ENCODE measurements at regions not wholly inside any gene's neighbourhood (a gene's known extent, or its start where the extent isn't known, plus 50 kb on each side); places are given as distances from the start of the nearest gene placed in this dataset.

GRCh38 chr13:33388286-33388998 is 102.9 kb upstream of the STARD13 start:
- TF ChIP-seq, protein P1, sequence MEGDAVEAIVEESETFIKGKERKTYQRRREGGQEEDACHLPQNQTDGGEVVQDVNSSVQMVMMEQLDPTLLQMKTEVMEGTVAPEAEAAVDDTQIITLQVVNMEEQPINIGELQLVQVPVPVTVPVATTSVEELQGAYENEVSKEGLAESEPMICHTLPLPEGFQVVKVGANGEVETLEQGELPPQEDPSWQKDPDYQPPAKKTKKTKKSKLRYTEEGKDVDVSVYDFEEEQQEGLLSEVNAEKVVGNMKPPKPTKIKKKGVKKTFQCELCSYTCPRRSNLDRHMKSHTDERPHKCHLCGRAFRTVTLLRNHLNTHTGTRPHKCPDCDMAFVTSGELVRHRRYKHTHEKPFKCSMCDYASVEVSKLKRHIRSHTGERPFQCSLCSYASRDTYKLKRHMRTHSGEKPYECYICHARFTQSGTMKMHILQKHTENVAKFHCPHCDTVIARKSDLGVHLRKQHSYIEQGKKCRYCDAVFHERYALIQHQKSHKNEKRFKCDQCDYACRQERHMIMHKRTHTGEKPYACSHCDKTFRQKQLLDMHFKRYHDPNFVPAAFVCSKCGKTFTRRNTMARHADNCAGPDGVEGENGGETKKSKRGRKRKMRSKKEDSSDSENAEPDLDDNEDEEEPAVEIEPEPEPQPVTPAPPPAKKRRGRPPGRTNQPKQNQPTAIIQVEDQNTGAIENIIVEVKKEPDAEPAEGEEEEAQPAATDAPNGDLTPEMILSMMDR (IDR thresholded peaks at IDR 0.05), result no peak
- no peak for TF ChIP-seq EZH2 (IDR thresholded peaks at IDR 0.05; ENCODE audit: borderline replicate concordance, insufficient read depth, low read depth, low read length, poor library complexity, severe bottlenecking)

All from B cell (primary cell).